ENCODE measurements at regions not wholly inside any gene's neighbourhood (a gene's known extent, or its start where the extent isn't known, plus 50 kb on each side); places are given as distances from the start of the nearest gene placed in this dataset.
A peak's percentile ranks its signal among the peaks of the same experiment; 100 is the strongest.
"Not testable (repeated sequence)": the region's sequence is repeated elsewhere in the genome, so short reads cannot be mapped to it uniquely, and the experiment has no call there.

- DNase-seq, result no peak
These were observed 50.3 kb upstream of the OSBPL11 start for GRCh38 chr3:125645616-125646015.

GRCh38 chr3:125646581-125646980 lies 51.3 kb upstream of the OSBPL11 start:
- DNase-seq, result no peak

GRCh38 chr3:125647318-125648014 lies 52.2 kb upstream of the OSBPL11 start:
- DNase-seq, result no peak

GRCh38 chr3:125651244-125651643 lies 55.9 kb upstream of the OSBPL11 start:
- no peak for DNase-seq

GRCh38 chr3:125652349-125652748 lies 57.1 kb upstream of the OSBPL11 start:
- no peak for DNase-seq

GRCh38 chr3:125654526-125654925 lies 59.2 kb upstream of the OSBPL11 start:
- no peak for DNase-seq

GRCh38 chr3:125662675-125663074 lies 67.4 kb upstream of the OSBPL11 start:
- no peak for DNase-seq

GRCh38 chr3:125670352-125670751 lies 75.1 kb upstream of the OSBPL11 start:
- DNase-seq, result no peak

GRCh38 chr3:125670945-125671344 lies 75.6 kb upstream of the OSBPL11 start:
- DNase-seq, result no peak

- DNase-seq, result no peak
These were observed 76.4 kb upstream of the OSBPL11 start for GRCh38 chr3:125671461-125672243.

- DNase-seq, result no peak
These were observed 80.5 kb upstream of the OSBPL11 start for GRCh38 chr3:125675791-125676190.

- DNase-seq, result no peak
These were observed 84.0 kb upstream of the OSBPL11 start for GRCh38 chr3:125679258-125679657.

GRCh38 chr3:125681146-125681545 lies 85.8 kb upstream of the OSBPL11 start:
- no peak for DNase-seq

- not testable (repeated sequence) for DNase-seq
These were observed 86.6 kb upstream of the OSBPL11 start for GRCh38 chr3:125681906-125682305.

GRCh38 chr3:125682610-125683009 lies 87.3 kb upstream of the OSBPL11 start:
- not testable (repeated sequence) for DNase-seq

GRCh38 chr3:125683067-125683829 lies 88.0 kb upstream of the OSBPL11 start:
- DNase-seq, result peak; percentile 52

GRCh38 chr3:125684199-125684598 lies 88.9 kb upstream of the OSBPL11 start:
- DNase-seq, result no peak

- not testable (repeated sequence) for DNase-seq
These were observed 90.4 kb upstream of the OSBPL11 start for GRCh38 chr3:125685741-125686140.

GRCh38 chr3:125692361-125692760 lies 97.1 kb upstream of the OSBPL11 start:
- DNase-seq, result no peak

GRCh38 chr3:125693887-125694286 lies 98.6 kb upstream of the OSBPL11 start:
- DNase-seq, result no peak

- DNase-seq, result no peak
These were observed 99.5 kb upstream of the OSBPL11 start for GRCh38 chr3:125694761-125695294.

- no peak for DNase-seq
These were observed 100.4 kb upstream of the OSBPL11 start for GRCh38 chr3:125695688-125696087.

GRCh38 chr3:125697126-125697525 lies 101.8 kb upstream of the OSBPL11 start:
- DNase-seq, result not testable (repeated sequence)

Data from right forelimb (tissue), 1 donor.